GM13977 (cell line): ENCODE measurements at regions not wholly inside any gene's neighbourhood (a gene's known extent, or its start where the extent isn't known, plus 50 kb on each side); places are given as distances from the start of the nearest gene placed in this dataset.

Experiments used
- DNase-seq: peaks from one replicate; pipeline ENCODE4 v3.0.0; 2012; ENCODE audit warnings: low spot score
- in situ Hi-C: fragments of 300-500 bp; cut with MboI; formaldehyde crosslinking; loops from one replicate; pipeline ENCODE4 v1.12.0; 2022; ENCODE audit warnings: low sequenced_read_pairs, low pct_unique_long_range_greater_than_20kb, mixed read lengths, inconsistent platforms; ENCODE audit not compliant: unreplicated experiment
- TF ChIP-seq, protein P1 (sequence below): IDR thresholded peaks from 2 replicates; pipeline ENCODE4 v1.5.1; 2012; ENCODE audit warnings: mild to moderate bottlenecking, control low read depth; ENCODE audit not compliant: insufficient read depth; ENCODE audit errors: extremely low read depth, missing control alignments

DNA sequence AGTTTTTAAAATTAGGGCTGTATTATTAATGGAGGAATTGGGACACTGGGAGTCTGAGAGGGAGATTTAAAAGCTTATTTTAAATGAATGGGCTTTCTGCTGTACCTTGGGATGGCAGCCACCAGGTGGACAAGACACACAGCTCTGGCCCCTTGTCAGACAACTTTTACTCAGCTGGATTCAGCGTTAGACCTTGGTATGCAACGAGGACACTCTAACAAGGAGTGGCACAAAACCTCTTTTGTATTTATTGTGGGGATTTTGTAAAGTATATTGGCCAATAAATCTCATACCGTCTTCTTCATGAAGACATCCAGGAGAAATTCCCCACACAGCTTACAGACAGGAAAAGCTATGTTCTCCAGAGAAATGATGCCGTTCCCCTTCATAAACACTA is 105.7 kb downstream of the LCA5 start:
- TF ChIP-seq, protein P1, sequence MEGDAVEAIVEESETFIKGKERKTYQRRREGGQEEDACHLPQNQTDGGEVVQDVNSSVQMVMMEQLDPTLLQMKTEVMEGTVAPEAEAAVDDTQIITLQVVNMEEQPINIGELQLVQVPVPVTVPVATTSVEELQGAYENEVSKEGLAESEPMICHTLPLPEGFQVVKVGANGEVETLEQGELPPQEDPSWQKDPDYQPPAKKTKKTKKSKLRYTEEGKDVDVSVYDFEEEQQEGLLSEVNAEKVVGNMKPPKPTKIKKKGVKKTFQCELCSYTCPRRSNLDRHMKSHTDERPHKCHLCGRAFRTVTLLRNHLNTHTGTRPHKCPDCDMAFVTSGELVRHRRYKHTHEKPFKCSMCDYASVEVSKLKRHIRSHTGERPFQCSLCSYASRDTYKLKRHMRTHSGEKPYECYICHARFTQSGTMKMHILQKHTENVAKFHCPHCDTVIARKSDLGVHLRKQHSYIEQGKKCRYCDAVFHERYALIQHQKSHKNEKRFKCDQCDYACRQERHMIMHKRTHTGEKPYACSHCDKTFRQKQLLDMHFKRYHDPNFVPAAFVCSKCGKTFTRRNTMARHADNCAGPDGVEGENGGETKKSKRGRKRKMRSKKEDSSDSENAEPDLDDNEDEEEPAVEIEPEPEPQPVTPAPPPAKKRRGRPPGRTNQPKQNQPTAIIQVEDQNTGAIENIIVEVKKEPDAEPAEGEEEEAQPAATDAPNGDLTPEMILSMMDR, result no peak
- in situ Hi-C loops, result no loop called here
- no peak for DNase-seq

DNA sequence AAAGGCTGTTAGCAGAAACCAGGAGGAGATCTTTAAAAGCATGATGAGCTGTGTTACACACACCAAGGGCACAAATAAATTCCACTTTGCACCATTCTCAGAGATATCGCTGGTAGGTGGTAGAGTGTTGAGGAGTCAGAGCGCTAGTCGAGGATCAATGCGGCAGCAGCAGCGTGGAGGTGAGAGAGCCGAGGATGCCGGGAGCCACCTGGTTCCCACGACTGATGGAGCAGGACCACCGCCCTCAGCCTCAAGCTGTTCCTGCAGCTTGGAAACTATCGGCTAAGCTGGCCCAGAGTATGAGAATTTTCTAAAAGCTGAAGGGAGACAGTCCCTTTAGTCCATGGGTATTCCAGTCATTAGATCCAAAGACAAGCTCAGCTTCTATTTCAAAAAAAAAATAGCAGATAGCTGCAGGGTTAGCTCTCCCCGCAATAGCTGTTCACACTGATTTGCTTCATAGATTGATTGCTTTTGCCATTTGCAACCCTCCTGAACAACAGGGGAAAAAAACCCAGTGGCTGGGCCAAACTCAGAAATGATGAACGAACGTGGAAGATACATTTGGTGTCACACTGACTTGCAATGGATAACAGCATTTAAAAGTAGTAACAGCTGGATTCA is 106.2 kb downstream of the LCA5 start:
- in situ Hi-C loops, result no loop called here
- DNase-seq, result no peak

GRCh38 chr6:79427721-79428120 is 109.5 kb downstream of the LCA5 start:
- TF ChIP-seq, protein P1, result no peak
- in situ Hi-C loops, result no loop called here
- DNase-seq, result no peak

More for the DNA sequence above, 106.2 kb downstream of the LCA5 start:
- TF ChIP-seq, protein P1, result no peak

GRCh38 chr6:79426625-79427278 is 110.5 kb downstream of the LCA5 start:
- in situ Hi-C loops, result no loop called here
- TF ChIP-seq, protein P1, result no peak
- no peak for DNase-seq

GRCh38 chr6:79425589-79426311 is 111.5 kb downstream of the LCA5 start:
- in situ Hi-C loops, result no loop called here
- TF ChIP-seq, protein P1, result no peak
- DNase-seq, result no peak

GRCh38 chr6:79423216-79423615 is 114.0 kb downstream of the LCA5 start:
- TF ChIP-seq, protein P1, result no peak
- DNase-seq, result no peak
- in situ Hi-C loops, result no loop called here
